Chondrocyte (in vitro differentiated cells): ENCODE measurements at regions not wholly inside any gene's neighbourhood (a gene's known extent, or its start where the extent isn't known, plus 50 kb on each side); places are given as distances from the start of the nearest gene placed in this dataset.

ENCODE experiments used
- DNase-seq: peaks from one replicate; pipeline ENCODE4 v3.0.0; 2021; ENCODE audit warnings: mixed read lengths, low spot score
- H3K27ac Mint-ChIP-seq: one replicate; pipeline ENCODE4 v1.8.0; 2021; ENCODE audit warnings: mild to moderate bottlenecking, moderate library complexity, mixed read lengths; ENCODE audit not compliant: unreplicated experiment
- H3K27me3 Mint-ChIP-seq: 2 replicates; pipeline ENCODE4 v1.8.0; 2021; ENCODE audit warnings: low read depth, mixed read lengths
- H3K36me3 Mint-ChIP-seq: 2 replicates; pipeline ENCODE4 v1.8.0; 2021; ENCODE audit warnings: low read depth, mixed read lengths
- H3K4me1 Mint-ChIP-seq: 2 replicates; pipeline ENCODE4 v1.8.0; 2021; ENCODE audit warnings: low read depth, mild to moderate bottlenecking, mixed read lengths
- H3K4me3 Mint-ChIP-seq: one replicate; pipeline ENCODE4 v1.8.0; 2021; ENCODE audit warnings: mild to moderate bottlenecking, moderate library complexity, mixed read lengths; ENCODE audit not compliant: unreplicated experiment
- H3K9me3 Mint-ChIP-seq: 2 replicates; pipeline ENCODE4 v1.8.0; 2021; ENCODE audit warnings: low read depth, mixed read lengths
- CTCF ChIP-seq: fragments of 200-600 bp; sonication (generic); IDR thresholded peaks from 2 replicates; pipeline ENCODE4 v1.5.0; 2021; ENCODE audit warnings: antibody characterized with exemption, mild to moderate bottlenecking, moderate library complexity

GRCh38 chr11:116544721-116545120 is 228.1 kb downstream of the BUD13 start:
- Mint-ChIP-seq H3K27ac (no peak overlapping the region), H3K9me3 (peaks cover 12% of the 10 kb centered on the region), H3K27me3 (peaks cover 9% of the 10 kb centered on the region), H3K4me1 (no peaks in the 10 kb centered on the region), H3K36me3 (no peaks in the 10 kb centered on the region), H3K4me3 (no peak overlapping the region)
- no peak for DNase-seq
- no peak for TF ChIP-seq CTCF

GRCh38 chr11:116543911-116544475 is 228.8 kb downstream of the BUD13 start:
- Mint-ChIP-seq H3K36me3 (no peaks in the 10 kb centered on the region), H3K4me3 (no peak overlapping the region), H3K9me3 (peaks cover 9% of the 10 kb centered on the region), H3K27me3 (peaks cover 10% of the 10 kb centered on the region), H3K4me1 (no peaks in the 10 kb centered on the region), H3K27ac (no peak overlapping the region)
- no peak for DNase-seq
- TF ChIP-seq CTCF = no peak

- H3K4me1 Mint-ChIP-seq = no peaks in the 10 kb centered on the region
- H3K9me3 Mint-ChIP-seq = peaks cover 6% of the 10 kb centered on the region
- H3K4me3 Mint-ChIP-seq = no peak overlapping the region
- H3K36me3 Mint-ChIP-seq = no peaks in the 10 kb centered on the region
- TF ChIP-seq CTCF = no peak
- peaks cover 19% of the 10 kb centered on the region for H3K27me3 Mint-ChIP-seq
- DNase-seq = no peak
- H3K27ac Mint-ChIP-seq = no peak overlapping the region
Measured at GRCh38 chr11:116543099-116543498, 229.7 kb downstream of the BUD13 start.

- Mint-ChIP-seq H3K4me1 (no peaks in the 10 kb centered on the region), H3K27me3 (peaks cover 25% of the 10 kb centered on the region), H3K4me3 (no peak overlapping the region), H3K27ac (no peak overlapping the region), H3K36me3 (no peaks in the 10 kb centered on the region), H3K9me3 (peaks cover 6% of the 10 kb centered on the region)
- no peak for TF ChIP-seq CTCF
- DNase-seq = no peak
Measured at GRCh38 chr11:116542406-116542805, 230.4 kb downstream of the BUD13 start.

- no peaks in the 10 kb centered on the region for H3K36me3 Mint-ChIP-seq
Measured at GRCh38 chr11:116541460-116541859, 231.3 kb downstream of the BUD13 start.

More at GRCh38 chr11:116541460-116541859, 231.3 kb downstream of the BUD13 start:
- no peaks in the 10 kb centered on the region for H3K4me1 Mint-ChIP-seq
- peaks cover 6% of the 10 kb centered on the region for H3K9me3 Mint-ChIP-seq
- no peak overlapping the region for H3K27ac Mint-ChIP-seq
- DNase-seq = no peak
- peaks cover 27% of the 10 kb centered on the region for H3K27me3 Mint-ChIP-seq
- H3K4me3 Mint-ChIP-seq = no peak overlapping the region
- TF ChIP-seq CTCF = no peak
